K562 (cell line): ENCODE measurements at regions not wholly inside any gene's neighbourhood (a gene's known extent, or its start where the extent isn't known, plus 50 kb on each side); places are given as distances from the start of the nearest gene placed in this dataset.

ENCODE experiments used
- ATAC-seq: fragments of 200-7000 bp; cut with Tn5 transposase; 3 replicates; pipeline ENCODE4 v1.9.1; 2020; ENCODE audit warnings: moderate library complexity
- BruUV-seq: library from RNA; stranded (reverse); fragments of 400-500 nt; replicated peaks from 2 replicates; lab custom pipeline; 2021; lab: Mats Ljungman, UMichigan
- CTCF ChIA-PET: fragments of 300-600 bp; formaldehyde crosslinking; extraction: SDS; loops from one replicate; lab custom pipeline; 2021; ENCODE audit warnings: low intra/inter-chr PET ratio; lab: Yijun Ruan, JAX
- POLR2A ChIA-PET: fragments of 300-600, 350-650 bp; sonication (Branson Sonifier 250); formaldehyde crosslinking; extraction: SDS; loops from one replicate; lab custom pipeline; 2021; ENCODE audit warnings: antibody characterized with exemption, inconsistent platforms; lab: Yijun Ruan, JAX
- DNase-seq, 4 experiments: peaks; one replicate each; pipeline versions ENCODE4 v3.0.0 to v3.0.0-alpha.2; 2011 to 2018; ENCODE audit warnings: low spot score in 3 of 4, mixed read lengths in 3 of 4; ENCODE audit errors: extremely low read depth in 1 of 4
- FAIRE-seq: peaks from 2 replicates; lab custom pipeline; 2011; peaks lifted over from hg19 to GRCh38; lab: Jason Lieb, UNC
- H2AFZ ChIP-seq: 2 replicates; pipeline ENCODE4 v1.6.0; 2011; ENCODE audit warnings: low read depth, low read length, control low read depth, inconsistent platforms
- H3K27ac ChIP-seq: fragments of 200-600 bp; 3 replicates; pipeline ENCODE4 v1.8.0; 2011; ENCODE audit warnings: low read depth, mild to moderate bottlenecking, control low read depth, inconsistent platforms, low read length, moderate library complexity, mixed read lengths; ENCODE audit errors: extremely low read depth
- H3K27me3 ChIP-seq, 2 experiments: fragments of 300-600 bp in 1 of 2; 2 replicates in 1 of 2; 3 replicates in 1 of 2; pipeline versions ENCODE4 v1.6.0 to v1.8.0; 2011; ENCODE audit warnings: inconsistent platforms in 2 of 2, low read length in 2 of 2, mild to moderate bottlenecking in 1 of 2, mixed read lengths in 1 of 2, moderate library complexity in 1 of 2; ENCODE audit not compliant: control insufficient read depth in 2 of 2, insufficient read depth in 2 of 2
- H3K36me3 ChIP-seq: fragments of 300-600 bp; 3 replicates; pipeline ENCODE4 v1.8.0; 2011; ENCODE audit warnings: mild to moderate bottlenecking, low read length, inconsistent platforms; ENCODE audit not compliant: control insufficient read depth, insufficient read depth
- H3K4me1 ChIP-seq, 2 experiments: fragments of 200-600 bp in 1 of 2; replicated peaks in 1 of 2; 2 replicates in 1 of 2; 3 replicates in 1 of 2; pipeline versions ENCODE4 v1.5.1 to v1.8.0; 2011; ENCODE audit warnings: inconsistent platforms in 2 of 2, low read length in 2 of 2, mild to moderate bottlenecking in 1 of 2, mixed read lengths in 1 of 2, moderate library complexity in 1 of 2; ENCODE audit not compliant: control insufficient read depth in 2 of 2, insufficient read depth in 2 of 2
- H3K4me2 ChIP-seq: 2 replicates; pipeline ENCODE4 v1.6.1; 2011; ENCODE audit warnings: low read length, control low read depth, inconsistent platforms, mixed read lengths; ENCODE audit not compliant: insufficient read depth
- H3K4me3 ChIP-seq: fragments of 200-600 bp; sonication (generic), shearing (Covaris generic); 2 replicates; pipeline ENCODE4 v1.5.1; 2016; ENCODE audit warnings: control low read depth, inconsistent platforms
- H3K79me2 ChIP-seq: fragments of 200-600 bp; 3 replicates; pipeline ENCODE4 v1.8.0; 2011; ENCODE audit warnings: low read length, inconsistent platforms; ENCODE audit not compliant: control insufficient read depth, insufficient read depth
- H3K9ac ChIP-seq, 2 experiments: 2 replicates each; pipeline versions ENCODE4 v1.6.0 to v1.6.1; 2011; ENCODE audit warnings: low read depth in 2 of 2, low read length in 2 of 2, control low read depth in 1 of 2, inconsistent platforms in 1 of 2, mild to moderate bottlenecking in 1 of 2, mixed read lengths in 1 of 2; ENCODE audit not compliant: insufficient read depth in 1 of 2
- H3K9me1 ChIP-seq: one replicate; pipeline ENCODE4 v1.6.0; 2011; ENCODE audit warnings: inconsistent platforms, mild to moderate bottlenecking, low read length, moderate library complexity; ENCODE audit not compliant: control insufficient read depth, insufficient read depth
- H3K9me3 ChIP-seq: replicated peaks from 2 replicates; pipeline ENCODE4 v1.5.1; 2011; ENCODE audit warnings: low read depth, low read length, inconsistent platforms; ENCODE audit not compliant: control insufficient read depth, insufficient read depth
- H4K20me1 ChIP-seq: replicated peaks from 2 replicates; pipeline ENCODE4 v1.6.1; 2011; ENCODE audit warnings: low read length, inconsistent platforms, mixed read lengths; ENCODE audit not compliant: control insufficient read depth, insufficient read depth
- CBFA2T3 ChIP-seq: fragments of 450-650 bp; IDR thresholded peaks from 2 replicates; pipeline ENCODE4 v1.6.1; 2017
- DPF2 ChIP-seq: fragments of 450-650 bp; IDR thresholded peaks from 2 replicates; pipeline ENCODE4 v1.6.1; 2016
- KLF1 ChIP-seq: fragments of 450-650 bp; IDR thresholded peaks from 2 replicates; pipeline ENCODE4 v1.6.1; 2016; ENCODE audit warnings: missing genetic modification characterization, missing compliant biosample characterization
- KLF13 ChIP-seq: fragments of 450-650 bp; IDR thresholded peaks from 2 replicates; pipeline ENCODE4 v1.6.1; 2016; ENCODE audit warnings: missing genetic modification characterization, low read depth, mild to moderate bottlenecking, missing compliant biosample characterization, moderate library complexity, borderline replicate concordance
- TAF1 ChIP-seq: IDR thresholded peaks from 2 replicates; pipeline ENCODE4 v1.6.1; 2011; ENCODE audit warnings: mild to moderate bottlenecking, low read length, moderate library complexity; ENCODE audit not compliant: insufficient read depth, control insufficient read depth, severe bottlenecking; ENCODE audit errors: extremely low read depth
- ZBTB7A ChIP-seq: IDR thresholded peaks from 2 replicates; pipeline ENCODE4 v1.6.1; 2011; ENCODE audit warnings: low read depth, mild to moderate bottlenecking, low read length, moderate library complexity, borderline replicate concordance; ENCODE audit not compliant: control insufficient read depth
- WGBS: fragments of 100-300 bp; shearing (Covaris generic); methylation state at CpG from one replicate; pipeline ENCODE4 v1.1.6; 2016; ENCODE audit warnings: low coverage, mixed read lengths; ENCODE audit not compliant: insufficient coverage; ENCODE audit errors: missing lambda C conversion rate; 5-methylcytosine and 5-hydroxymethylcytosine counted together
- in situ Hi-C: fragments of 300-500 bp; cut with MboI; formaldehyde crosslinking; loops from 4 replicates; pipeline ENCODE4 v1.15.0; 2018; ENCODE audit warnings: inconsistent platforms, mixed read lengths
- intact Hi-C: fragments of 100-400 bp; cut with micrococcal nuclease; formaldehyde crosslinking; loops from 2 replicates; pipeline ENCODE4 v1.14.2; 2022
- TF ChIP-seq, protein P1 (sequence below): fragments of 250-450 bp; sonication (Bioruptor Pico); IDR thresholded peaks from 2 replicates; pipeline ENCODE4 v1.9.0; 2021; ENCODE audit warnings: mild to moderate bottlenecking, inconsistent platforms
- TF ChIP-seq, protein P2 (sequence below): sonication (generic); formaldehyde crosslinking; IDR thresholded peaks from 2 replicates; pipeline ENCODE4 v1.8.1; 2023; ENCODE audit warnings: missing genetic modification reagents, mild to moderate bottlenecking, borderline replicate concordance

DNA sequence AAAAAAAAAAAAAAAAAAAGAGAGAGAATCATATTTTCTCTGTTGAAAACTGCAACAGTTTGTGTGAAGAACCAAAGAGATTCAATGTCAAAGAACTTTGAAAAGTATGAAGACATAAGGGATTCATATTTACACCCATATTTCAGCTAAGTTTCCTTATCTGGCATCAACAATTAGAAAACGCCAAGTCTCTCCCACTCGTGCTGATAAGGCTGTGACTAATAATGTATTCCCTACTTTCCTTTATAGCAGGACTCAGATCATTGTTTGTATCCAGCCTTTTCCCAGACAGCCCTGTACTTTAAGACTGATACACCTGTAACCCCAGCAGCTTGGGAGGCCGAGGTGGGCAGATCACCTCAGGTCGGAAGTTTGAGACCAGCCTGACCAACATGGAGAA lies 54.1 kb upstream of the STK32A start:
- DNase-seq (no peak), ATAC-seq (no peak), FAIRE-seq (no peak)
- Histone ChIP-seq H3K27ac (no peak overlapping the region), H3K36me3 (no peaks in the 10 kb centered on the region), H2AFZ (no peak overlapping the region), H3K79me2 (no peaks in the 10 kb centered on the region), H3K4me1 (no peaks in the 10 kb centered on the region), H3K9me1 (no peaks in the 10 kb centered on the region), H4K20me1 (no peaks in the 10 kb centered on the region), H3K9ac (no peak overlapping the region), H3K4me3 (no peak overlapping the region), H3K9me3 (no peaks in the 10 kb centered on the region), H3K4me2 (no peak overlapping the region), H3K27me3 (no peaks in the 10 kb centered on the region)
- BruUV-seq, result no TSS peak
- TF ChIP-seq, protein P1, sequence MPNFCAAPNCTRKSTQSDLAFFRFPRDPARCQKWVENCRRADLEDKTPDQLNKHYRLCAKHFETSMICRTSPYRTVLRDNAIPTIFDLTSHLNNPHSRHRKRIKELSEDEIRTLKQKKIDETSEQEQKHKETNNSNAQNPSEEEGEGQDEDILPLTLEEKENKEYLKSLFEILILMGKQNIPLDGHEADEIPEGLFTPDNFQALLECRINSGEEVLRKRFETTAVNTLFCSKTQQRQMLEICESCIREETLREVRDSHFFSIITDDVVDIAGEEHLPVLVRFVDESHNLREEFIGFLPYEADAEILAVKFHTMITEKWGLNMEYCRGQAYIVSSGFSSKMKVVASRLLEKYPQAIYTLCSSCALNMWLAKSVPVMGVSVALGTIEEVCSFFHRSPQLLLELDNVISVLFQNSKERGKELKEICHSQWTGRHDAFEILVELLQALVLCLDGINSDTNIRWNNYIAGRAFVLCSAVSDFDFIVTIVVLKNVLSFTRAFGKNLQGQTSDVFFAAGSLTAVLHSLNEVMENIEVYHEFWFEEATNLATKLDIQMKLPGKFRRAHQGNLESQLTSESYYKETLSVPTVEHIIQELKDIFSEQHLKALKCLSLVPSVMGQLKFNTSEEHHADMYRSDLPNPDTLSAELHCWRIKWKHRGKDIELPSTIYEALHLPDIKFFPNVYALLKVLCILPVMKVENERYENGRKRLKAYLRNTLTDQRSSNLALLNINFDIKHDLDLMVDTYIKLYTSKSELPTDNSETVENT (CRISPR knock-in tag), result no peak
- TF ChIP-seq, protein P2, sequence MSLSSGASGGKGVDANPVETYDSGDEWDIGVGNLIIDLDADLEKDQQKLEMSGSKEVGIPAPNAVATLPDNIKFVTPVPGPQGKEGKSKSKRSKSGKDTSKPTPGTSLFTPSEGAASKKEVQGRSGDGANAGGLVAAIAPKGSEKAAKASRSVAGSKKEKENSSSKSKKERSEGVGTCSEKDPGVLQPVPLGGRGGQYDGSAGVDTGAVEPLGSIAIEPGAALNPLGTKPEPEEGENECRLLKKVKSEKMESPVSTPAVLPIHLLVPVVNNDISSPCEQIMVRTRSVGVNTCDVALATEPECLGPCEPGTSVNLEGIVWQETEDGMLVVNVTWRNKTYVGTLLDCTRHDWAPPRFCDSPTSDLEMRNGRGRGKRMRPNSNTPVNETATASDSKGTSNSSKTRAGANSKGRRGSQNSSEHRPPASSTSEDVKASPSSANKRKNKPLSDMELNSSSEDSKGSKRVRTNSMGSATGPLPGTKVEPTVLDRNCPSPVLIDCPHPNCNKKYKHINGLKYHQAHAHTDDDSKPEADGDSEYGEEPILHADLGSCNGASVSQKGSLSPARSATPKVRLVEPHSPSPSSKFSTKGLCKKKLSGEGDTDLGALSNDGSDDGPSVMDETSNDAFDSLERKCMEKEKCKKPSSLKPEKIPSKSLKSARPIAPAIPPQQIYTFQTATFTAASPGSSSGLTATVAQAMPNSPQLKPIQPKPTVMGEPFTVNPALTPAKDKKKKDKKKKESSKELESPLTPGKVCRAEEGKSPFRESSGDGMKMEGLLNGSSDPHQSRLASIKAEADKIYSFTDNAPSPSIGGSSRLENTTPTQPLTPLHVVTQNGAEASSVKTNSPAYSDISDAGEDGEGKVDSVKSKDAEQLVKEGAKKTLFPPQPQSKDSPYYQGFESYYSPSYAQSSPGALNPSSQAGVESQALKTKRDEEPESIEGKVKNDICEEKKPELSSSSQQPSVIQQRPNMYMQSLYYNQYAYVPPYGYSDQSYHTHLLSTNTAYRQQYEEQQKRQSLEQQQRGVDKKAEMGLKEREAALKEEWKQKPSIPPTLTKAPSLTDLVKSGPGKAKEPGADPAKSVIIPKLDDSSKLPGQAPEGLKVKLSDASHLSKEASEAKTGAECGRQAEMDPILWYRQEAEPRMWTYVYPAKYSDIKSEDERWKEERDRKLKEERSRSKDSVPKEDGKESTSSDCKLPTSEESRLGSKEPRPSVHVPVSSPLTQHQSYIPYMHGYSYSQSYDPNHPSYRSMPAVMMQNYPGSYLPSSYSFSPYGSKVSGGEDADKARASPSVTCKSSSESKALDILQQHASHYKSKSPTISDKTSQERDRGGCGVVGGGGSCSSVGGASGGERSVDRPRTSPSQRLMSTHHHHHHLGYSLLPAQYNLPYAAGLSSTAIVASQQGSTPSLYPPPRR (CRISPR knock-in tag), result no peak
- TF ChIP-seq DPF2, result no peak
- TF ChIP-seq KLF1, result no peak
- TF ChIP-seq TAF1, result no peak
- no peak for TF ChIP-seq ZBTB7A
- no peak for TF ChIP-seq KLF13 (tag)
- no peak for TF ChIP-seq CBFA2T3
- intact Hi-C loops (no loop called here), in situ Hi-C loops (no loop called here)
- CTCF ChIA-PET, result no interaction called here
- POLR2A ChIA-PET, result no interaction called here
- WGBS, result 2% methylated on average over 4 of the region's 4 CpGs
